Fibroblast of lung (primary cell): ENCODE measurements at regions not wholly inside any gene's neighbourhood (a gene's known extent, or its start where the extent isn't known, plus 50 kb on each side); places are given as distances from the start of the nearest gene placed in this dataset.
A peak's percentile ranks its signal among the peaks of the same experiment; 100 is the strongest.

Experiments used
- DNase-seq, 2 donors: peaks; one replicate each; pipeline versions ENCODE4 v3.0.0 to v3.0.0-alpha.2; 2010; ENCODE audit warnings: low read depth in 2 of 2
- H2AFZ ChIP-seq: 2 replicates; pipeline ENCODE4 v1.5.1; 2012; ENCODE audit warnings: low read length, control low read depth, inconsistent platforms
- H3K27ac ChIP-seq: 2 replicates; pipeline ENCODE4 v1.5.1; 2011; ENCODE audit warnings: low read length, control low read depth; ENCODE audit not compliant: insufficient read depth
- H3K27me3 ChIP-seq: 2 replicates; pipeline ENCODE4 v1.5.1; 2011; ENCODE audit warnings: mild to moderate bottlenecking, low read length; ENCODE audit not compliant: control insufficient read depth, insufficient read depth
- H3K36me3 ChIP-seq: 2 replicates; pipeline ENCODE4 v1.5.1; 2011; ENCODE audit warnings: low read length; ENCODE audit not compliant: control insufficient read depth, insufficient read depth
- H3K4me1 ChIP-seq: 2 replicates; pipeline ENCODE4 v1.5.1; 2011; ENCODE audit warnings: low read length; ENCODE audit not compliant: control insufficient read depth, insufficient read depth; ENCODE audit errors: extremely low read depth
- H3K4me2 ChIP-seq: 2 replicates; pipeline ENCODE4 v1.5.1; 2011; ENCODE audit warnings: low read length, control low read depth; ENCODE audit not compliant: insufficient read depth; ENCODE audit errors: extremely low read depth
- H3K4me3 ChIP-seq, 4 experiments: fragments of 200-600 bp in 1 of 4; sonication (generic) in 1 of 4; replicated peaks in 1 of 4; 2 replicates each; pipeline ENCODE4 v1.5.1; 2011 to 2016; ENCODE audit warnings: low read length in 4 of 4, low read depth in 3 of 4, mild to moderate bottlenecking in 3 of 4, control low read depth in 2 of 4, inconsistent platforms in 1 of 4, mixed read lengths in 1 of 4; ENCODE audit not compliant: insufficient read depth in 1 of 4; ENCODE audit errors: control extremely low read depth in 1 of 4
- H3K79me2 ChIP-seq: 2 replicates; pipeline ENCODE4 v1.5.1; 2012; ENCODE audit warnings: mild to moderate bottlenecking, low read length, inconsistent platforms; ENCODE audit not compliant: control insufficient read depth, insufficient read depth
- H3K9ac ChIP-seq: 2 replicates; pipeline ENCODE4 v1.5.1; 2011; ENCODE audit warnings: mild to moderate bottlenecking, low read length, control low read depth; ENCODE audit not compliant: insufficient read depth
- H3K9me3 ChIP-seq: 2 replicates; pipeline ENCODE4 v1.5.1; 2012; ENCODE audit warnings: low read depth, low read length; ENCODE audit not compliant: control insufficient read depth, insufficient read depth
- H4K20me1 ChIP-seq: 2 replicates; pipeline ENCODE4 v1.5.1; 2011; ENCODE audit warnings: low read length; ENCODE audit not compliant: control insufficient read depth, insufficient read depth; ENCODE audit errors: extremely low read depth
- EZH2 ChIP-seq: IDR thresholded peaks from 2 replicates; pipeline ENCODE4 v1.5.1; 2012; ENCODE audit warnings: low read length, control low read depth, mild to moderate bottlenecking; ENCODE audit errors: missing control alignments
- TF ChIP-seq, protein P1 (sequence below), 2 donors: IDR thresholded peaks in 1 of 2; conservative IDR thresholded peaks in 1 of 2; 1 replicate in 1 of 2; 2 replicates in 1 of 2; pipeline ENCODE4 v1.5.1; 2011 to 2012; ENCODE audit warnings: low read length in 2 of 2, control low read depth in 1 of 2, inconsistent platforms in 1 of 2, low read depth in 1 of 2, mild to moderate bottlenecking in 1 of 2

DNA sequence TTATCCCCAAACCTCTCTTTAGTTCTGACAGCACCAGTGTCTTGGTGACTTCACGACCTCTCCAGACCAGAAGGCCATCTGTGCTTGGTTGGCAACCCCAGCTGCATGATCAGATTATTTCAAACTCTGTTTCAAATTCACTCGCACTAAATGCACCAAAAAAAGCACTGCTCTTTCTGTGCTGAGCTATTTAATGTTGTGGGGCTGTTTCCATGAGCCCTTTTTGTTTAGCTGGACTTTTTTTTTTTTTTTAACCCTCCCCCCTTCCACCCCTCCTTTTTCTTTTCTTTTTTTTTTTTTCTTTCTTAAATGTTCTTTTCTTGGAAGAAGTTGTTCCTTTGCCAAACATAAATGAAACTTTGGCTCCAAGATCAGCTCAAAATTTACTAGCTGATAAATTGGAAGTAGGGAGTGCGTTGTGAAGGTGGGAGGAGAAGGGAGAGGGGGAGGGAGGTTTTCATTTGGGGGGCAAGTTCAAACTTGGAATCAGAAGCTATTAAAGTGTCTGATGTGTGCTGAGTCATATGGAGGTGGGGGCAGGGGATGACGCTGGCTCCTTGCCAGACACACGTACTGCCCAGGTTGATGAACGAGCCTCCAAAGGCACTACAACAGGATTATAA, 543.0 kb upstream of the TNP1 start:
- H2AFZ ChIP-seq: peak overlapping the region; percentile 64
- H3K4me3 ChIP-seq: no peak overlapping the region
- peaks cover 6% of the 10 kb centered on the region for H3K4me1 ChIP-seq
- H3K4me2 ChIP-seq: no peak overlapping the region
- no peaks in the 10 kb centered on the region for H3K9me3 ChIP-seq
- H3K36me3 ChIP-seq: no peaks in the 10 kb centered on the region
- H3K9ac ChIP-seq: no peak overlapping the region
- H4K20me1 ChIP-seq: no peaks in the 10 kb centered on the region
- TF ChIP-seq EZH2: no peak
- TF ChIP-seq, protein P1, sequence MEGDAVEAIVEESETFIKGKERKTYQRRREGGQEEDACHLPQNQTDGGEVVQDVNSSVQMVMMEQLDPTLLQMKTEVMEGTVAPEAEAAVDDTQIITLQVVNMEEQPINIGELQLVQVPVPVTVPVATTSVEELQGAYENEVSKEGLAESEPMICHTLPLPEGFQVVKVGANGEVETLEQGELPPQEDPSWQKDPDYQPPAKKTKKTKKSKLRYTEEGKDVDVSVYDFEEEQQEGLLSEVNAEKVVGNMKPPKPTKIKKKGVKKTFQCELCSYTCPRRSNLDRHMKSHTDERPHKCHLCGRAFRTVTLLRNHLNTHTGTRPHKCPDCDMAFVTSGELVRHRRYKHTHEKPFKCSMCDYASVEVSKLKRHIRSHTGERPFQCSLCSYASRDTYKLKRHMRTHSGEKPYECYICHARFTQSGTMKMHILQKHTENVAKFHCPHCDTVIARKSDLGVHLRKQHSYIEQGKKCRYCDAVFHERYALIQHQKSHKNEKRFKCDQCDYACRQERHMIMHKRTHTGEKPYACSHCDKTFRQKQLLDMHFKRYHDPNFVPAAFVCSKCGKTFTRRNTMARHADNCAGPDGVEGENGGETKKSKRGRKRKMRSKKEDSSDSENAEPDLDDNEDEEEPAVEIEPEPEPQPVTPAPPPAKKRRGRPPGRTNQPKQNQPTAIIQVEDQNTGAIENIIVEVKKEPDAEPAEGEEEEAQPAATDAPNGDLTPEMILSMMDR (conservative IDR thresholded peaks at IDR 0.05 in 1 of 2, IDR thresholded peaks at IDR 0.05 in 1 of 2; ENCODE audit: low read depth in 1 of 2, low read length in 2 of 2): no peak
- DNase-seq: peak; percentile 61 to 73
- H3K79me2 ChIP-seq: no peaks in the 10 kb centered on the region
- H3K27ac ChIP-seq: no peak overlapping the region
- H3K27me3 ChIP-seq: no peaks in the 10 kb centered on the region

DNA sequence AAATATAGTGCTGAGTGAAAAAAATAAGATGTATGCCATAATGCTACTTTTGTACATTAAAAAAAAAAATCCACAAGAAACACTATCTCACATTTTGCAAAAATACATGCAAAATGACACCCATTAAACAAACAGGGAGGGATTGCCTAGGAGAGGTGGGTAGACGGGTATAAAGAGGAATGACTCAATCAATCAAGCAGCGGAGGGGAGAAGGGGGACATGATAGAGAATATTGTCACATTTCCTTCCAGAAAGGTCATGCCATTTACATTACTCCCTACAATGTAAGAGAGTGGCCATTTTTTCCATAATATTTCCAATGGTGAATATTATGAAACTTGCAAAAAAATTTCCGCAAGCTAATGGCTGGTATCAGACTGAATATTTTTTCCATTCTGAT, 542.3 kb upstream of the TNP1 start:
- TF ChIP-seq, protein P1 (conservative IDR thresholded peaks at IDR 0.05 in 1 of 2, IDR thresholded peaks at IDR 0.05 in 1 of 2; ENCODE audit: low read depth in 1 of 2, low read length in 2 of 2): no peak
- TF ChIP-seq EZH2: no peak
- Histone ChIP-seq H3K27me3 (no peaks in the 10 kb centered on the region), H4K20me1 (no peaks in the 10 kb centered on the region), H3K4me3 (no peak overlapping the region), H3K79me2 (no peaks in the 10 kb centered on the region), H3K4me2 (no peak overlapping the region), H3K9ac (no peak overlapping the region), H3K9me3 (no peaks in the 10 kb centered on the region), H3K27ac (no peak overlapping the region), H2AFZ (no peak overlapping the region), H3K36me3 (no peaks in the 10 kb centered on the region), H3K4me1 (peaks cover 6% of the 10 kb centered on the region)
- no peak for DNase-seq

DNA sequence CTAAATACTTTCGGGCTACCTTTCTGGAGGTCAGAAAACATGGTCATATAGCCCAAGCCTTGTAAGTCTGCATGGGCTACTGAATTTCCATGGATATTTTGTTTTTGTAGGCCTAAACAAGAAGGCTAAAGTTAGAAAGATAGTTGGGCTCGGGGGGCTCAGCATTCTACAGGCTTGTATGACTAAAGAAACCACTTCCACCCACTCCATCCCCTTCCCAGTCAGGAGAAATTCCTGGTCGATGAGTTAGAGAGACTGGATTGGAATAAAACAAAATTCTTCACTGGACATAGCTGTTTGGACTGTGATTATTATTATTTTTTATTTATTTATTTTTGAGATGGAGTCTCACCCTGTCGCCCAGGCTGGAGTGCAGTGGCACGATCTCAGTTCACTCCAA, 539.4 kb upstream of the TNP1 start:
- Histone ChIP-seq H4K20me1 (no peaks in the 10 kb centered on the region), H3K4me1 (peaks cover 8% of the 10 kb centered on the region), H3K4me3 (no peak overlapping the region), H3K79me2 (no peaks in the 10 kb centered on the region), H3K4me2 (peak overlapping the region; percentile 9), H3K27ac (no peak overlapping the region), H3K9me3 (no peaks in the 10 kb centered on the region), H3K27me3 (no peaks in the 10 kb centered on the region), H2AFZ (peak overlapping the region; percentile 3), H3K36me3 (no peaks in the 10 kb centered on the region), H3K9ac (no peak overlapping the region)
- TF ChIP-seq, protein P1 (conservative IDR thresholded peaks at IDR 0.05 in 1 of 2, IDR thresholded peaks at IDR 0.05 in 1 of 2; ENCODE audit: low read depth in 1 of 2, low read length in 2 of 2): no peak
- TF ChIP-seq EZH2: no peak
- peak in 1 of 2 donors; percentile 95 for DNase-seq
